WTC11 (cell line): ENCODE measurements at regions not wholly inside any gene's neighbourhood (a gene's known extent, or its start where the extent isn't known, plus 50 kb on each side); places are given as distances from the start of the nearest gene placed in this dataset.

Experiments
- ATAC-seq: fragments of 200-7000 bp; cut with Tn5 transposase; 2 replicates; pipeline ENCODE4 v1.10.0; 2021; ENCODE audit warnings: mild to moderate bottlenecking, moderate library complexity
- CTCF ChIA-PET: fragments of 300-600 bp; sonication (Branson Sonifier 250); formaldehyde crosslinking; loops from one replicate; lab custom pipeline; 2021; ENCODE audit warnings: antibody characterized with exemption; lab: Charles Lee
- POLR2A ChIA-PET: fragments of 350-600 bp; sonication (Branson Sonifier 250); formaldehyde crosslinking; loops from one replicate; lab custom pipeline; 2021; ENCODE audit warnings: antibody characterized with exemption; lab: Charles Lee
- DNase-seq: peaks from one replicate; pipeline ENCODE4 v3.0.0; 2021; ENCODE audit warnings: low spot score
- H3K27ac Mint-ChIP-seq: 2 replicates; pipeline ENCODE4 v1.8.0; 2021; ENCODE audit warnings: mixed read lengths
- H3K27me3 Mint-ChIP-seq: 2 replicates; pipeline ENCODE4 v1.8.0; 2021; ENCODE audit warnings: low read depth, mild to moderate bottlenecking, moderate library complexity, mixed read lengths
- H3K36me3 Mint-ChIP-seq: 2 replicates; pipeline ENCODE4 v1.8.0; 2021; ENCODE audit warnings: mixed read lengths
- H3K4me1 Mint-ChIP-seq: 2 replicates; pipeline ENCODE4 v1.8.0; 2022; ENCODE audit warnings: mixed read lengths
- H3K4me3 Mint-ChIP-seq: 2 replicates; pipeline ENCODE4 v1.8.0; 2021; ENCODE audit warnings: mild to moderate bottlenecking, moderate library complexity, mixed read lengths
- H3K9me3 Mint-ChIP-seq: 2 replicates; pipeline ENCODE4 v1.8.0; 2021; ENCODE audit warnings: mixed read lengths
- ATF2 ChIP-seq: sonication (generic); formaldehyde crosslinking; IDR thresholded peaks from 2 replicates; pipeline ENCODE4 v1.8.1; 2022; ENCODE audit warnings: low read depth, missing genetic modification reagents, borderline replicate concordance
- CDX4 ChIP-seq: fragments of 250-450 bp; sonication (Bioruptor Pico); IDR thresholded peaks from 2 replicates; pipeline ENCODE4 v1.9.0; 2021; ENCODE audit warnings: moderate library complexity, mild to moderate bottlenecking, inconsistent platforms, borderline replicate concordance
- CREM ChIP-seq: sonication (generic); formaldehyde crosslinking; IDR thresholded peaks from 2 replicates; pipeline ENCODE4 v1.8.1; 2022; ENCODE audit warnings: mild to moderate bottlenecking, missing genetic modification reagents, moderate library complexity
- CTCF ChIP-seq: fragments of 200-600 bp; IDR thresholded peaks from 2 replicates; pipeline ENCODE4 v1.8.0; 2022; ENCODE audit warnings: antibody characterized with exemption
- ELF4 ChIP-seq: sonication (generic); formaldehyde crosslinking; IDR thresholded peaks from 2 replicates; pipeline ENCODE4 v1.8.1; 2022; ENCODE audit warnings: low read depth, mild to moderate bottlenecking, moderate library complexity, missing genetic modification reagents
- EMX1 ChIP-seq: fragments of 250-450 bp; sonication (Bioruptor Pico); IDR thresholded peaks from 2 replicates; pipeline ENCODE4 v1.8.0; 2021; ENCODE audit warnings: mild to moderate bottlenecking
- FOXK1 ChIP-seq: sonication (generic); formaldehyde crosslinking; IDR thresholded peaks from 2 replicates; pipeline ENCODE4 v1.8.0; 2022; ENCODE audit warnings: mild to moderate bottlenecking, moderate library complexity, missing genetic modification reagents
- JUN ChIP-seq: sonication (generic); formaldehyde crosslinking; IDR thresholded peaks from 2 replicates; pipeline ENCODE4 v1.8.0; 2023; ENCODE audit warnings: mild to moderate bottlenecking, missing genetic modification reagents
- NR1H2 ChIP-seq: sonication (generic); formaldehyde crosslinking; IDR thresholded peaks from 2 replicates; pipeline ENCODE4 v1.9.0; 2021; ENCODE audit warnings: mild to moderate bottlenecking, moderate library complexity, missing genetic modification reagents
- NR3C1 ChIP-seq: sonication (generic); formaldehyde crosslinking; conservative IDR thresholded peaks from 2 replicates; pipeline ENCODE4 v1.8.1; 2023; ENCODE audit warnings: low read depth, mild to moderate bottlenecking, missing genetic modification reagents
- OVOL2 ChIP-seq: fragments of 250-450 bp; sonication (Bioruptor Pico); IDR thresholded peaks from 2 replicates; pipeline ENCODE4 v1.9.0; 2021; ENCODE audit warnings: mild to moderate bottlenecking, borderline replicate concordance
- PREB ChIP-seq: sonication (generic); formaldehyde crosslinking; IDR thresholded peaks from 2 replicates; pipeline ENCODE4 v1.8.1; 2022; ENCODE audit warnings: mild to moderate bottlenecking, missing genetic modification reagents, moderate library complexity, borderline replicate concordance
- RORB ChIP-seq: fragments of 250-450 bp; sonication (Bioruptor Pico); IDR thresholded peaks from 2 replicates; pipeline ENCODE4 v1.9.0; 2021; ENCODE audit warnings: mild to moderate bottlenecking
- SOX15 ChIP-seq: fragments of 250-450 bp; sonication (Bioruptor Pico); IDR thresholded peaks from 2 replicates; pipeline ENCODE4 v1.9.0; 2021; ENCODE audit warnings: mild to moderate bottlenecking
- TCF7 ChIP-seq: sonication (generic); formaldehyde crosslinking; IDR thresholded peaks from 2 replicates; pipeline ENCODE4 v1.8.0; 2022; ENCODE audit warnings: mild to moderate bottlenecking, low read depth, missing genetic modification reagents, moderate library complexity
- TEAD1 ChIP-seq: sonication (generic); formaldehyde crosslinking; IDR thresholded peaks from 2 replicates; pipeline ENCODE4 v1.8.0; 2022; ENCODE audit warnings: mild to moderate bottlenecking, missing genetic modification reagents
- TP53 ChIP-seq: sonication (generic); formaldehyde crosslinking; IDR thresholded peaks from 2 replicates; pipeline ENCODE4 v1.8.1; 2023; ENCODE audit warnings: mild to moderate bottlenecking, missing genetic modification reagents
- USF1 ChIP-seq: sonication (generic); formaldehyde crosslinking; IDR thresholded peaks from 2 replicates; pipeline ENCODE4 v1.8.0; 2022; ENCODE audit warnings: mild to moderate bottlenecking, missing genetic modification reagents
- ZNF121 ChIP-seq: sonication (generic); formaldehyde crosslinking; IDR thresholded peaks from 2 replicates; pipeline ENCODE4 v1.8.0; 2023; ENCODE audit warnings: missing genetic modification reagents
- ZNF263 ChIP-seq: sonication (generic); formaldehyde crosslinking; IDR thresholded peaks from 2 replicates; pipeline ENCODE4 v1.8.1; 2022; ENCODE audit warnings: low read depth, mild to moderate bottlenecking, moderate library complexity, missing genetic modification reagents
- ZNF281 ChIP-seq: sonication (generic); formaldehyde crosslinking; IDR thresholded peaks from 2 replicates; pipeline ENCODE4 v1.8.0; 2023; ENCODE audit warnings: mild to moderate bottlenecking, missing genetic modification reagents
- ZNF396 ChIP-seq: fragments of 250-450 bp; sonication (Bioruptor Pico); IDR thresholded peaks from 2 replicates; pipeline ENCODE4 v1.8.0; 2021; ENCODE audit warnings: mild to moderate bottlenecking, moderate library complexity, borderline replicate concordance
- ZNF423 ChIP-seq: fragments of 250-450 bp; sonication (Bioruptor Pico); IDR thresholded peaks from 2 replicates; pipeline ENCODE4 v2.1.2; 2022; ENCODE audit warnings: mild to moderate bottlenecking, moderate library complexity

- TF ChIP-seq ZNF263 (no peak), TP53 (CRISPR knock-in tag) (no peak), ATF2 (CRISPR knock-in tag) (no peak), ELF4 (CRISPR knock-in tag) (no peak), JUN (CRISPR knock-in tag) (no peak), PREB (CRISPR knock-in tag) (no peak)
Measured at GRCh38 chr5:111954516-111955395, 197.8 kb upstream of the NREP start (continued).

- H3K27me3 Mint-ChIP-seq = no peaks in the 10 kb centered on the region
- H3K9me3 Mint-ChIP-seq = no peaks in the 10 kb centered on the region
- TF ChIP-seq NR1H2 (CRISPR knock-in tag) (no peak), CTCF (no peak), ZNF423 (CRISPR knock-in tag) (no peak), EMX1 (CRISPR knock-in tag) (no peak), SOX15 (CRISPR knock-in tag) (no peak), OVOL2 (CRISPR knock-in tag) (no peak), TCF7 (no peak), TEAD1 (CRISPR knock-in tag) (no peak), CREM (CRISPR knock-in tag) (no peak)
- no peak overlapping the region for H3K4me3 Mint-ChIP-seq
- H3K4me1 Mint-ChIP-seq = no peaks in the 10 kb centered on the region
- H3K36me3 Mint-ChIP-seq = no peaks in the 10 kb centered on the region
- no peak for DNase-seq
- ChIA-PET POLR2A (no interaction called here), CTCF (no interaction called here)
- no peak overlapping the region for H3K27ac Mint-ChIP-seq
- no peak for ATAC-seq
Measured at GRCh38 chr5:111953351-111954127, 196.5 kb upstream of the NREP start.

GRCh38 chr5:111952555-111952954 lies 195.6 kb upstream of the NREP start:
- ChIA-PET POLR2A (no interaction called here), CTCF (no interaction called here)
- no peak overlapping the region for H3K4me3 Mint-ChIP-seq
- H3K27ac Mint-ChIP-seq = no peak overlapping the region
- H3K36me3 Mint-ChIP-seq = no peaks in the 10 kb centered on the region
- H3K9me3 Mint-ChIP-seq = no peaks in the 10 kb centered on the region
- ATAC-seq (no peak), DNase-seq (no peak)
- H3K27me3 Mint-ChIP-seq = no peaks in the 10 kb centered on the region
- no peaks in the 10 kb centered on the region for H3K4me1 Mint-ChIP-seq
- no peak for TF ChIP-seq ZNF121 (CRISPR knock-in tag)
- no peak for TF ChIP-seq NR3C1 (CRISPR knock-in tag)
- no peak for TF ChIP-seq USF1 (CRISPR knock-in tag)
- TF ChIP-seq ZNF396 = no peak
- no peak for TF ChIP-seq CDX4 (CRISPR knock-in tag)
- no peak for TF ChIP-seq ZNF281
- no peak for TF ChIP-seq FOXK1 (CRISPR knock-in tag)
- no peak for TF ChIP-seq RORB (CRISPR knock-in tag)
